GM12878 (cell line): ENCODE measurements at regions not wholly inside any gene's neighbourhood (a gene's known extent, or its start where the extent isn't known, plus 50 kb on each side); places are given as distances from the start of the nearest gene placed in this dataset.

ENCODE experiments used
- ATAC-seq: fragments of 200-7000 bp; cut with Tn5 transposase; 3 replicates; pipeline ENCODE4 v1.9.1; 2020; ENCODE audit warnings: mild to moderate bottlenecking, moderate library complexity
- BruUV-seq: library from RNA; stranded (reverse); fragments of 400-500 nt; replicated peaks from 2 replicates; lab custom pipeline; 2021; lab: Mats Ljungman, UMichigan
- CTCF ChIA-PET: fragments of 300-600 bp; sonication (Branson Sonifier 250); formaldehyde crosslinking; extraction: SDS; loops from one replicate; lab custom pipeline; 2021; ENCODE audit warnings: inconsistent platforms; lab: Yijun Ruan, JAX
- POLR2A ChIA-PET: fragments of 350-600 bp; formaldehyde crosslinking; extraction: SDS; loops from one replicate; lab custom pipeline; 2021; ENCODE audit warnings: inconsistent platforms; lab: Charles Lee
- RAD21 ChIA-PET: fragments of 300-600 bp; sonication (Branson Sonifier 250); formaldehyde crosslinking; loops from one replicate; lab custom pipeline; 2023; ENCODE audit warnings: antibody characterized with exemption; ENCODE audit not compliant: unreplicated experiment; lab: Charles Lee
- SMC1A ChIA-PET: fragments of 300-600 bp; sonication (Branson Sonifier 250); formaldehyde crosslinking; loops from one replicate; lab custom pipeline; 2023; ENCODE audit not compliant: unreplicated experiment, uncharacterized antibody; lab: Charles Lee
- DNase-seq: peaks from one replicate; pipeline ENCODE4 v3.0.0-alpha.2; 2011; ENCODE audit warnings: low read depth, low spot score
- FAIRE-seq: peaks from 3 replicates; lab custom pipeline; 2011; peaks lifted over from hg19 to GRCh38; lab: Jason Lieb, UNC
- H2AFZ ChIP-seq: 2 replicates; pipeline ENCODE4 v1.6.0; 2011; ENCODE audit warnings: low read depth, low read length, control low read depth; ENCODE audit not compliant: control insufficient read depth
- H3K27ac ChIP-seq: 2 replicates; pipeline ENCODE4 v1.5.1; 2011; ENCODE audit warnings: control low read depth; ENCODE audit not compliant: control insufficient read depth, insufficient read depth
- H3K27me3 ChIP-seq, 2 experiments: replicated peaks in 1 of 2; 2 replicates each; pipeline versions ENCODE4 v1.6.0 to v1.6.1; 2011; ENCODE audit warnings: low read length in 1 of 2; ENCODE audit not compliant: control insufficient read depth in 2 of 2, insufficient read depth in 2 of 2
- H3K36me3 ChIP-seq, 2 experiments: 2 replicates each; pipeline ENCODE4 v1.5.1; 2011; ENCODE audit warnings: low read length in 1 of 2; ENCODE audit not compliant: control insufficient read depth in 2 of 2, insufficient read depth in 2 of 2
- H3K4me1 ChIP-seq: 2 replicates; pipeline ENCODE4 v1.6.1; 2011; ENCODE audit warnings: mild to moderate bottlenecking, low read length, moderate library complexity, mixed read lengths; ENCODE audit not compliant: control insufficient read depth, insufficient read depth
- H3K4me2 ChIP-seq: 2 replicates; pipeline ENCODE4 v1.6.0; 2011; ENCODE audit warnings: control low read depth; ENCODE audit not compliant: control insufficient read depth, insufficient read depth
- H3K4me3 ChIP-seq: fragments of 200-600 bp; sonication (generic); 2 replicates; pipeline ENCODE4 v1.5.1; 2016
- H3K79me2 ChIP-seq: 2 replicates; pipeline ENCODE4 v1.6.0; 2011; ENCODE audit warnings: low read length; ENCODE audit not compliant: control insufficient read depth, insufficient read depth
- H3K9ac ChIP-seq: 2 replicates; pipeline ENCODE4 v1.8.0; 2011; ENCODE audit warnings: low read length, control low read depth, mixed read lengths; ENCODE audit not compliant: control insufficient read depth, insufficient read depth
- H3K9me3 ChIP-seq: replicated peaks from 3 replicates; pipeline ENCODE4 v1.5.1; 2011; ENCODE audit warnings: mild to moderate bottlenecking, low read length; ENCODE audit not compliant: control insufficient read depth, insufficient read depth
- H4K20me1 ChIP-seq: 2 replicates; pipeline ENCODE4 v1.6.0; 2011; ENCODE audit not compliant: control insufficient read depth, insufficient read depth
- BCL11A ChIP-seq: IDR thresholded peaks from 2 replicates; pipeline ENCODE4 v1.6.1; 2011; ENCODE audit warnings: low read depth, low read length
- BMI1 ChIP-seq: fragments of 450-650 bp; IDR thresholded peaks from 2 replicates; pipeline ENCODE4 v1.6.1; 2016; ENCODE audit warnings: mild to moderate bottlenecking, moderate library complexity, borderline replicate concordance
- CHD2 ChIP-seq: IDR thresholded peaks from 2 replicates; pipeline ENCODE4 v1.6.1; 2011; ENCODE audit warnings: low read depth, low read length, improper control_type of control experiment, borderline replicate concordance
- CHD4 ChIP-seq: fragments of 200-600 bp; sonication (generic); IDR thresholded peaks from 2 replicates; pipeline ENCODE4 v1.6.1; 2016; ENCODE audit warnings: mild to moderate bottlenecking
- CREM ChIP-seq: IDR thresholded peaks from 2 replicates; pipeline ENCODE4 v1.6.1; 2014; ENCODE audit warnings: antibody characterized with exemption, low read depth
- E2F4 ChIP-seq: IDR thresholded peaks from 2 replicates; pipeline ENCODE4 v1.6.1; 2012; ENCODE audit warnings: low read depth, low read length, improper control_type of control experiment
- HDAC6 ChIP-seq: fragments of 200-600 bp; sonication (generic); IDR thresholded peaks from one replicate; pipeline ENCODE4 v1.8.0; 2017; ENCODE audit warnings: antibody characterized with exemption; ENCODE audit not compliant: unreplicated experiment
- HDGF ChIP-seq: fragments of 450-650 bp; IDR thresholded peaks from 2 replicates; pipeline ENCODE4 v1.6.1; 2016; ENCODE audit warnings: antibody characterized with exemption
- MEF2B ChIP-seq: fragments of 450-650 bp; IDR thresholded peaks from 2 replicates; pipeline ENCODE4 v1.6.1; 2018; ENCODE audit warnings: mild to moderate bottlenecking, moderate library complexity; ENCODE audit not compliant: partially characterized antibody, poor library complexity, severe bottlenecking
- PML ChIP-seq: IDR thresholded peaks from 2 replicates; pipeline ENCODE4 v1.6.1; 2012; ENCODE audit warnings: low read length, inconsistent platforms
- RELA ChIP-seq: fragments of 450-650 bp; IDR thresholded peaks from 2 replicates; pipeline ENCODE4 v1.8.0; 2014; ENCODE audit warnings: borderline replicate concordance; ENCODE audit not compliant: partially characterized antibody
- SMAD5 ChIP-seq: IDR thresholded peaks from 2 replicates; pipeline ENCODE4 v1.6.1; 2016; ENCODE audit warnings: antibody characterized with exemption, low read depth
- SREBF1 ChIP-seq: IDR thresholded peaks from 2 replicates; pipeline ENCODE4 v1.6.1; 2012; ENCODE audit warnings: mild to moderate bottlenecking, low read length
- ZBED1 ChIP-seq: IDR thresholded peaks from 2 replicates; pipeline ENCODE4 v1.6.1; 2016; ENCODE audit warnings: borderline replicate concordance
- ZBTB33 ChIP-seq: fragments of 450-650 bp; IDR thresholded peaks from 2 replicates; pipeline ENCODE4 v1.6.1; 2017; ENCODE audit warnings: mild to moderate bottlenecking
- ZNF217 ChIP-seq: fragments of 450-650 bp; IDR thresholded peaks from 2 replicates; pipeline ENCODE4 v1.6.1; 2017; ENCODE audit warnings: antibody characterized with exemption, mild to moderate bottlenecking
- ZNF592 ChIP-seq: fragments of 450-650 bp; IDR thresholded peaks from 2 replicates; pipeline ENCODE4 v1.6.1; 2017; ENCODE audit warnings: mild to moderate bottlenecking, moderate library complexity
- WGBS: methylation state at CpG from one replicate; pipeline ENCODE4 v1.1.6; 2016; ENCODE audit warnings: low lambda C conversion rate; ENCODE audit not compliant: insufficient replicate concordance, insufficient coverage; ENCODE audit errors: missing lambda C conversion rate; 5-methylcytosine and 5-hydroxymethylcytosine counted together
- in situ Hi-C: fragments of 300-500 bp; cut with MboI; formaldehyde crosslinking; loops from 9 replicates; pipeline ENCODE4 v1.14.3; 2018; ENCODE audit warnings: mixed read lengths
- intact Hi-C: fragments of 100-400 bp; cut with micrococcal nuclease; formaldehyde crosslinking; loops from one replicate; pipeline ENCODE4 v1.14.2; 2022; ENCODE audit not compliant: unreplicated experiment
- TF ChIP-seq, protein P1 (sequence below): IDR thresholded peaks from 2 replicates; pipeline ENCODE4 v1.6.1; 2012; ENCODE audit warnings: low read depth, low read length, improper control_type of control experiment

DNA sequence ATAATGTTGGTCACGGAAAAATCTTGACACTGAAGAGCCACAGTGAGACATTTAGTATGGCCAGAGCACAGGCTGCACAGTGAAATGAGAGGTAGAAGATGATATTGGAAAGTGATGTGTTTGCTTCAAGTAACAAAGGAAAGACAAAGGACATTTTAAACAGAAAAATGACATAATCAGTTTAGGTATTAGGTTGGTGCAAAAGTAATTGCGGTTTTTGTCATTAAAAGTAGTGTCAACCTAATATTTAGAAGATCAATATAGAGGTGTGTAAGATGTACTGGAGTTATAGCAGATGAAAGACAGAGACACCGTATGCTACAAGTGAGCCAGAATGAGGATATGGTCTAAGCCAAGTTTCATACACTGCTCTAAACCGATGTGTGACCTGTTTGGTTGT lies 253.0 kb upstream of the PPFIA2 start (continued):
- TF ChIP-seq, protein P1, sequence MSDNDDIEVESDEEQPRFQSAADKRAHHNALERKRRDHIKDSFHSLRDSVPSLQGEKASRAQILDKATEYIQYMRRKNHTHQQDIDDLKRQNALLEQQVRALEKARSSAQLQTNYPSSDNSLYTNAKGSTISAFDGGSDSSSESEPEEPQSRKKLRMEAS, result no peak
- no peak for TF ChIP-seq ZNF217
- TF ChIP-seq BMI1, result no peak
- TF ChIP-seq SMAD5, result no peak
- TF ChIP-seq ZNF592, result no peak
- TF ChIP-seq SREBF1, result no peak

DNA sequence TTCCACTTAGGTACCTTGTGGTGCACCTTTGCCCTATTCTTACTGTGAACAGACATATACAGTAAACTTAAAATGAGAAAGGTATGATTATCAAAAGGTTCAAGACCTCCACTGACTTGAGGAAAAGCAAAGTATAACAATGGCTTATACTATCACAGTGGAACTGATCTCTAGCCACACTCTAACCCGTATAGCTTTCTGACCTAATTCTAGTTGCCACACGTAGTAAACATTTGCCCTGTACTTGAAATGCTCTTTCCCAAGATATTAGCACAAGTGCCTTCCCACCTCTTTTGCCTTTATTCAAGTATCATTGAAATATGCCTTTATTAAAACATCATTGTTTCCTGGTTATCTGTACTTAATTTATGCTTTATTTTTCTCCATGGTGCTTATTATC lies 250.4 kb upstream of the PPFIA2 start:
- no peak for DNase-seq
- in situ Hi-C loops, result no loop called here
- no TSS peak for BruUV-seq
- WGBS, result 2% methylated on average over 2 of the region's 2 CpGs
- H3K4me2 ChIP-seq, result no peak overlapping the region
- H3K9ac ChIP-seq, result no peak overlapping the region
- ChIA-PET RAD21 (no interaction called here), SMC1A (interaction anchor here (1.6 kb wide), 1 partner anchor 12 kb away, joined by 4 read pairs; no protein-coding TSS in a partner anchor), POLR2A (no interaction called here), CTCF (no interaction called here)
- H3K4me1 ChIP-seq, result no peaks in the 10 kb centered on the region
- H2AFZ ChIP-seq, result no peak overlapping the region
- no peaks in the 10 kb centered on the region for H3K79me2 ChIP-seq
- H3K4me3 ChIP-seq, result no peak overlapping the region
- H3K9me3 ChIP-seq, result no peaks in the 10 kb centered on the region
- no peaks in the 10 kb centered on the region for H3K36me3 ChIP-seq
- FAIRE-seq, result no peak
- H3K27me3 ChIP-seq, result no peaks in the 10 kb centered on the region
- H4K20me1 ChIP-seq, result no peaks in the 10 kb centered on the region
- intact Hi-C loops, result no loop called here
- no peak for ATAC-seq
- H3K27ac ChIP-seq, result no peak overlapping the region
- TF ChIP-seq CREM (no peak), CHD4 (no peak), HDGF (no peak), CHD2 (no peak), ZBED1 (no peak), E2F4 (no peak), RELA (no peak), BCL11A (no peak), PML (no peak), MEF2B (no peak), ZBTB33 (no peak), HDAC6 (no peak)
